Endodermal cell (in vitro differentiated cells): ENCODE measurements at regions not wholly inside any gene's neighbourhood (a gene's known extent, or its start where the extent isn't known, plus 50 kb on each side); places are given as distances from the start of the nearest gene placed in this dataset.

ENCODE experiments used
- DNase-seq: peaks from one replicate; pipeline ENCODE4 v3.0.0-alpha.2; 2017
- H3K27ac ChIP-seq: 2 replicates; pipeline ENCODE4 v1.5.1; 2013; ENCODE audit warnings: mild to moderate bottlenecking, low read depth, low read length, moderate library complexity
- H3K27me3 ChIP-seq: 2 replicates; pipeline ENCODE4 v1.6.1; 2013; ENCODE audit warnings: mild to moderate bottlenecking, low read length, moderate library complexity; ENCODE audit not compliant: insufficient read depth, control insufficient read depth, poor library complexity, severe bottlenecking
- H3K36me3 ChIP-seq: 2 replicates; pipeline ENCODE4 v1.7.0; 2013; ENCODE audit warnings: mild to moderate bottlenecking, low read length, moderate library complexity; ENCODE audit not compliant: control insufficient read depth, insufficient read depth
- H3K4me1 ChIP-seq: one replicate; pipeline ENCODE4 v1.7.0; 2013; ENCODE audit warnings: low read length; ENCODE audit not compliant: control insufficient read depth, insufficient read depth
- H3K4me3 ChIP-seq: 2 replicates; pipeline ENCODE4 v1.5.1; 2013; ENCODE audit warnings: mild to moderate bottlenecking, low read length, moderate library complexity
- H3K9ac ChIP-seq: 2 replicates; pipeline ENCODE4 v1.6.1; 2013; ENCODE audit warnings: mild to moderate bottlenecking, low read length, moderate library complexity; ENCODE audit not compliant: poor library complexity, severe bottlenecking; ENCODE audit errors: extremely low read depth
- H3K9me3 ChIP-seq: 2 replicates; pipeline ENCODE4 v1.6.1; 2013; ENCODE audit warnings: mild to moderate bottlenecking, low read length, moderate library complexity; ENCODE audit not compliant: control insufficient read depth
- H3K27ac Mint-ChIP-seq: 2 replicates; pipeline ENCODE4 v1.8.0; 2020; ENCODE audit warnings: mixed read lengths
- H3K27me3 Mint-ChIP-seq: 2 replicates; pipeline ENCODE4 v1.8.0; 2021; ENCODE audit warnings: mild to moderate bottlenecking, mixed read lengths; ENCODE audit not compliant: insufficient read depth
- H3K36me3 Mint-ChIP-seq: 2 replicates; pipeline ENCODE4 v1.8.0; 2020; ENCODE audit warnings: low read depth, mixed read lengths
- H3K4me1 Mint-ChIP-seq: 2 replicates; pipeline ENCODE4 v1.8.0; 2020; ENCODE audit warnings: mixed read lengths
- H3K4me3 Mint-ChIP-seq: 2 replicates; pipeline ENCODE4 v1.8.0; 2020; ENCODE audit warnings: mild to moderate bottlenecking, moderate library complexity, mixed read lengths
- H3K9me3 Mint-ChIP-seq: 2 replicates; pipeline ENCODE4 v1.8.0; 2020; ENCODE audit warnings: mild to moderate bottlenecking, mixed read lengths
- CTCF ChIP-seq: fragments of 200-600 bp; sonication (generic); conservative IDR thresholded peaks from 2 replicates; pipeline ENCODE4 v1.5.0; 2021; ENCODE audit warnings: antibody characterized with exemption, mild to moderate bottlenecking
- WGBS, 2 experiments: methylation state at CpG; one replicate each; pipeline versions ENCODE4 v1.1.5 to v1.1.7; 2013; ENCODE audit warnings: missing lambda C conversion rate in 2 of 2, mixed read lengths in 1 of 2; ENCODE audit not compliant: insufficient coverage in 1 of 2, insufficient read length in 1 of 2; 5-methylcytosine and 5-hydroxymethylcytosine counted together

GRCh38 chrX:15973946-15974345 lies 119.3 kb upstream of the AP1S2 start:
- Histone ChIP-seq H3K4me1 (no peaks in the 10 kb centered on the region), H3K4me3 (no peak overlapping the region), H3K9ac (no peak overlapping the region), H3K27ac (no peak overlapping the region), H3K36me3 (no peaks in the 10 kb centered on the region), H3K27me3 (no peaks in the 10 kb centered on the region), H3K9me3 (no peaks in the 10 kb centered on the region)
- Mint-ChIP-seq H3K36me3 (no peaks in the 10 kb centered on the region), H3K4me3 (no peak overlapping the region), H3K4me1 (peaks cover 54% of the 10 kb centered on the region), H3K27me3 (no peaks in the 10 kb centered on the region), H3K9me3 (no peaks in the 10 kb centered on the region), H3K27ac (no peak overlapping the region)
- no peak for DNase-seq
- TF ChIP-seq CTCF, result no peak
- WGBS, 2 experiments, result 100% methylated on average over 3 of the region's 3 CpGs; no CpG with 5 or more reads in 1 of the 2 experiments

GRCh38 chrX:15973299-15973698 lies 118.7 kb upstream of the AP1S2 start:
- Mint-ChIP-seq H3K4me3 (no peak overlapping the region), H3K4me1 (peaks cover 57% of the 10 kb centered on the region), H3K27ac (no peak overlapping the region), H3K9me3 (no peaks in the 10 kb centered on the region), H3K36me3 (no peaks in the 10 kb centered on the region), H3K27me3 (no peaks in the 10 kb centered on the region)
- Histone ChIP-seq H3K9ac (no peak overlapping the region), H3K27me3 (no peaks in the 10 kb centered on the region), H3K27ac (no peak overlapping the region), H3K4me1 (no peaks in the 10 kb centered on the region), H3K9me3 (no peaks in the 10 kb centered on the region), H3K36me3 (no peaks in the 10 kb centered on the region), H3K4me3 (no peak overlapping the region)
- TF ChIP-seq CTCF, result peak; percentile 83
- DNase-seq, result peak; percentile 88
- 81% methylated on average over 2 of the region's 2 CpGs; no CpG with 5 or more reads in 1 of the 2 experiments for WGBS, 2 experiments

GRCh38 chrX:15971696-15972095 lies 117.1 kb upstream of the AP1S2 start:
- no peaks in the 10 kb centered on the region for H3K36me3 Mint-ChIP-seq
- no peaks in the 10 kb centered on the region for H3K9me3 Mint-ChIP-seq
- no peaks in the 10 kb centered on the region for H3K4me1 ChIP-seq
- H3K27me3 Mint-ChIP-seq, result no peaks in the 10 kb centered on the region
- H3K9ac ChIP-seq, result no peak overlapping the region
- DNase-seq, result no peak
- H3K27ac ChIP-seq, result no peak overlapping the region
- no peaks in the 10 kb centered on the region for H3K9me3 ChIP-seq
- TF ChIP-seq CTCF, result no peak
- no peaks in the 10 kb centered on the region for H3K27me3 ChIP-seq
- no peaks in the 10 kb centered on the region for H3K36me3 ChIP-seq
- H3K27ac Mint-ChIP-seq, result no peak overlapping the region
- no peak overlapping the region for H3K4me3 ChIP-seq
- no peak overlapping the region for H3K4me3 Mint-ChIP-seq
- 87% methylated on average over 4 of the region's 4 CpGs; no CpG with 5 or more reads in 1 of the 2 experiments for WGBS, 2 experiments
- peaks cover 50% of the 10 kb centered on the region for H3K4me1 Mint-ChIP-seq
